ENCODE measurements at regions not wholly inside any gene's neighbourhood (a gene's known extent, or its start where the extent isn't known, plus 50 kb on each side); places are given as distances from the start of the nearest gene placed in this dataset.

DNA sequence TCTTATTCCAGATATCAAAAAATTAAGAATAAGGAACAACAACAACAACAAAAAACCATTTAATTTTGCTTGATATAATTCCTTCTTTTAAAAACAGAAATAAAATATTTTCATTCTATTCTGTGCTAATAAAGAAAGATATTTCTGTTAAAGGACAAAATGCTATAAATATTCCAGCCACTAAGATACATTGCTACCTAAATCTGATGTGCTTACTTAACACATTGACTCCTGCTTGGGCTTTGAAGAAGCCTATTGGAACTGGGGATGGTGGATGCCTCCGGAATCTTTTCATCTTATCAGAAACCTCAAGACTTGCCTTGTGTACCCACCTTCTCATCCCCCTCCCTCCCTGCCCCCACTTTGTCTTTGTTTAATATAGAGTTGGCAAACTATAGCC is 320.2 kb downstream of the MEX3B start:
- BruUV-seq (replicated peaks), result no TSS peak
- no peak for DNase-seq (ENCODE audit: low read depth, low spot score)
- TF ChIP-seq, protein P1, sequence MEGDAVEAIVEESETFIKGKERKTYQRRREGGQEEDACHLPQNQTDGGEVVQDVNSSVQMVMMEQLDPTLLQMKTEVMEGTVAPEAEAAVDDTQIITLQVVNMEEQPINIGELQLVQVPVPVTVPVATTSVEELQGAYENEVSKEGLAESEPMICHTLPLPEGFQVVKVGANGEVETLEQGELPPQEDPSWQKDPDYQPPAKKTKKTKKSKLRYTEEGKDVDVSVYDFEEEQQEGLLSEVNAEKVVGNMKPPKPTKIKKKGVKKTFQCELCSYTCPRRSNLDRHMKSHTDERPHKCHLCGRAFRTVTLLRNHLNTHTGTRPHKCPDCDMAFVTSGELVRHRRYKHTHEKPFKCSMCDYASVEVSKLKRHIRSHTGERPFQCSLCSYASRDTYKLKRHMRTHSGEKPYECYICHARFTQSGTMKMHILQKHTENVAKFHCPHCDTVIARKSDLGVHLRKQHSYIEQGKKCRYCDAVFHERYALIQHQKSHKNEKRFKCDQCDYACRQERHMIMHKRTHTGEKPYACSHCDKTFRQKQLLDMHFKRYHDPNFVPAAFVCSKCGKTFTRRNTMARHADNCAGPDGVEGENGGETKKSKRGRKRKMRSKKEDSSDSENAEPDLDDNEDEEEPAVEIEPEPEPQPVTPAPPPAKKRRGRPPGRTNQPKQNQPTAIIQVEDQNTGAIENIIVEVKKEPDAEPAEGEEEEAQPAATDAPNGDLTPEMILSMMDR (IDR thresholded peaks at IDR 0.05), result no peak
- TF ChIP-seq POLR2AphosphoS5 (IDR thresholded peaks at IDR 0.05; ENCODE audit: low read depth, low read length) (no peak), TCF7L2 (IDR thresholded peaks at IDR 0.05; ENCODE audit: low read depth, low read length) (no peak), SIN3A (IDR thresholded peaks at IDR 0.05; ENCODE audit: borderline replicate concordance, insufficient read depth, low read depth, low read length) (no peak)
- TF ChIP-seq, protein P2, sequence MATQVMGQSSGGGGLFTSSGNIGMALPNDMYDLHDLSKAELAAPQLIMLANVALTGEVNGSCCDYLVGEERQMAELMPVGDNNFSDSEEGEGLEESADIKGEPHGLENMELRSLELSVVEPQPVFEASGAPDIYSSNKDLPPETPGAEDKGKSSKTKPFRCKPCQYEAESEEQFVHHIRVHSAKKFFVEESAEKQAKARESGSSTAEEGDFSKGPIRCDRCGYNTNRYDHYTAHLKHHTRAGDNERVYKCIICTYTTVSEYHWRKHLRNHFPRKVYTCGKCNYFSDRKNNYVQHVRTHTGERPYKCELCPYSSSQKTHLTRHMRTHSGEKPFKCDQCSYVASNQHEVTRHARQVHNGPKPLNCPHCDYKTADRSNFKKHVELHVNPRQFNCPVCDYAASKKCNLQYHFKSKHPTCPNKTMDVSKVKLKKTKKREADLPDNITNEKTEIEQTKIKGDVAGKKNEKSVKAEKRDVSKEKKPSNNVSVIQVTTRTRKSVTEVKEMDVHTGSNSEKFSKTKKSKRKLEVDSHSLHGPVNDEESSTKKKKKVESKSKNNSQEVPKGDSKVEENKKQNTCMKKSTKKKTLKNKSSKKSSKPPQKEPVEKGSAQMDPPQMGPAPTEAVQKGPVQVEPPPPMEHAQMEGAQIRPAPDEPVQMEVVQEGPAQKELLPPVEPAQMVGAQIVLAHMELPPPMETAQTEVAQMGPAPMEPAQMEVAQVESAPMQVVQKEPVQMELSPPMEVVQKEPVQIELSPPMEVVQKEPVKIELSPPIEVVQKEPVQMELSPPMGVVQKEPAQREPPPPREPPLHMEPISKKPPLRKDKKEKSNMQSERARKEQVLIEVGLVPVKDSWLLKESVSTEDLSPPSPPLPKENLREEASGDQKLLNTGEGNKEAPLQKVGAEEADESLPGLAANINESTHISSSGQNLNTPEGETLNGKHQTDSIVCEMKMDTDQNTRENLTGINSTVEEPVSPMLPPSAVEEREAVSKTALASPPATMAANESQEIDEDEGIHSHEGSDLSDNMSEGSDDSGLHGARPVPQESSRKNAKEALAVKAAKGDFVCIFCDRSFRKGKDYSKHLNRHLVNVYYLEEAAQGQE (IDR thresholded peaks at IDR 0.05; ENCODE audit: insufficient read depth in 1 of 2, low read depth in 2 of 2, low read length in 1 of 2), result no peak
- Histone ChIP-seq H3K4me3 (ENCODE audit: low read depth in 2 of 2, low read length in 2 of 2) (no peak overlapping the region), H3K27me3 (ENCODE audit: control insufficient read depth, insufficient read depth, low read length) (no peaks in the 10 kb centered on the region), H3K4me1 (ENCODE audit: control insufficient read depth, insufficient read depth, low read length) (no peaks in the 10 kb centered on the region), H3K9me3 (ENCODE audit: control insufficient read depth, insufficient read depth, low read depth, low read length) (0 out of 2 replicates have a peak, but pooled peaks cover 3% of the 10 kb centered on the region), H3K36me3 (ENCODE audit: control insufficient read depth, insufficient read depth, low read length) (no peaks in the 10 kb centered on the region), H3K27ac (ENCODE audit: low read length) (no peak overlapping the region)
- intact Hi-C loops (cut with micrococcal nuclease; ENCODE audit: unreplicated experiment) (no loop called here), in situ Hi-C loops (cut with HindIII; ENCODE audit: low pct_unique_long_range_greater_than_20kb, low sequenced_read_pairs) (no loop called here)
- POLR2A ChIA-PET, result no interaction called here
- no peak for ATAC-seq
- CTCF ChIA-PET, result no interaction called here

- H3K27me3 ChIP-seq (ENCODE audit: control insufficient read depth, insufficient read depth, low read length), result no peaks in the 10 kb centered on the region
- TF ChIP-seq, protein P1 (IDR thresholded peaks at IDR 0.05), result no peak
- TF ChIP-seq POLR2AphosphoS5 (IDR thresholded peaks at IDR 0.05; ENCODE audit: low read depth, low read length) (no peak), TCF7L2 (IDR thresholded peaks at IDR 0.05; ENCODE audit: low read depth, low read length) (no peak), SIN3A (IDR thresholded peaks at IDR 0.05; ENCODE audit: borderline replicate concordance, insufficient read depth, low read depth, low read length) (no peak)
- TF ChIP-seq, protein P2 (IDR thresholded peaks at IDR 0.05; ENCODE audit: insufficient read depth in 1 of 2, low read depth in 2 of 2, low read length in 1 of 2), result no peak
- no peaks in the 10 kb centered on the region for H3K4me1 ChIP-seq (ENCODE audit: control insufficient read depth, insufficient read depth, low read length)
- ATAC-seq, result no peak
- CTCF ChIA-PET, result no interaction called here
- H3K36me3 ChIP-seq (ENCODE audit: control insufficient read depth, insufficient read depth, low read length), result no peaks in the 10 kb centered on the region
- H3K9me3 ChIP-seq (ENCODE audit: control insufficient read depth, insufficient read depth, low read depth, low read length), result 0 out of 2 replicates have a peak, but pooled peaks cover 3% of the 10 kb centered on the region
- intact Hi-C loops (cut with micrococcal nuclease; ENCODE audit: unreplicated experiment), result no loop called here
- in situ Hi-C loops (cut with HindIII; ENCODE audit: low pct_unique_long_range_greater_than_20kb, low sequenced_read_pairs), result no loop called here
- POLR2A ChIA-PET, result no interaction called here
- no peak overlapping the region for H3K27ac ChIP-seq (ENCODE audit: low read length)
- H3K4me3 ChIP-seq (ENCODE audit: low read depth in 2 of 2, low read length in 2 of 2), result no peak overlapping the region
- no TSS peak for BruUV-seq (replicated peaks)
- DNase-seq (ENCODE audit: low read depth, low spot score), result no peak
Observed at GRCh38 chr15:81724536-81724935, 321.3 kb downstream of the MEX3B start.
